Effector memory CD8-positive, alpha-beta T cell (primary cell): ENCODE measurements at regions not wholly inside any gene's neighbourhood (a gene's known extent, or its start where the extent isn't known, plus 50 kb on each side); places are given as distances from the start of the nearest gene placed in this dataset.

Source experiments
- ATAC-seq: fragments of 150-1000 bp; cut with Tn5 transposase; replicated peaks from 2 replicates; pipeline ENCODE4 v1.10.0; 2021; ENCODE audit warnings: mild to moderate bottlenecking, moderate library complexity
- DNase-seq, 3 experiments: peaks; one replicate each; pipeline ENCODE4 v3.0.0; 2021
- H3K27ac Mint-ChIP-seq, 2 donors: one replicate each; pipeline ENCODE4 v1.8.0; 2022; ENCODE audit warnings: mild to moderate bottlenecking in 2 of 2, mixed read lengths in 2 of 2, moderate library complexity in 2 of 2
- H3K27me3 Mint-ChIP-seq, 2 donors: one replicate each; pipeline ENCODE4 v1.8.0; 2022; ENCODE audit warnings: mixed read lengths in 2 of 2
- H3K36me3 Mint-ChIP-seq: one replicate; pipeline ENCODE4 v1.8.0; 2022; ENCODE audit warnings: mild to moderate bottlenecking, moderate library complexity, mixed read lengths; ENCODE audit not compliant: insufficient read depth
- H3K4me1 Mint-ChIP-seq, 2 donors: one replicate each; pipeline ENCODE4 v1.8.0; 2022; ENCODE audit warnings: low read depth in 2 of 2, mixed read lengths in 2 of 2
- H3K4me3 Mint-ChIP-seq, 2 donors: one replicate each; pipeline ENCODE4 v1.8.0; 2022; ENCODE audit warnings: mild to moderate bottlenecking in 2 of 2, mixed read lengths in 2 of 2, moderate library complexity in 2 of 2
- H3K9me3 Mint-ChIP-seq, 2 donors: one replicate each; pipeline ENCODE4 v1.8.0; 2022; ENCODE audit warnings: mixed read lengths in 2 of 2

- no peak for DNase-seq
- Mint-ChIP-seq H3K27me3 (no peaks in the 10 kb centered on the region), H3K4me1 (no peaks in the 10 kb centered on the region), H3K27ac (no peak overlapping the region), H3K36me3 (no peaks in the 10 kb centered on the region), H3K4me3 (no peak overlapping the region), H3K9me3 (no peaks in the 10 kb centered on the region)
- no peak for ATAC-seq
These were observed 129.7 kb downstream of the ZNF365 start for GRCh38 chr10:62503872-62504271.

GRCh38 chr10:62506371-62506770, 132.2 kb downstream of the ZNF365 start:
- no peaks in the 10 kb centered on the region for H3K27me3 Mint-ChIP-seq
- H3K9me3 Mint-ChIP-seq: no peaks in the 10 kb centered on the region
- no peaks in the 10 kb centered on the region for H3K36me3 Mint-ChIP-seq
- ATAC-seq (no peak), DNase-seq (no peak)
- no peaks in the 10 kb centered on the region for H3K4me1 Mint-ChIP-seq
- no peak overlapping the region for H3K4me3 Mint-ChIP-seq
- H3K27ac Mint-ChIP-seq: no peak overlapping the region

GRCh38 chr10:62511238-62511637, 137.1 kb downstream of the ZNF365 start:
- DNase-seq: no peak
- no peaks in the 10 kb centered on the region for H3K4me1 Mint-ChIP-seq
- ATAC-seq: no peak

GRCh38 chr10:62511656-62512055, 137.5 kb downstream of the ZNF365 start:
- no peak for ATAC-seq
- no peak overlapping the region for H3K27ac Mint-ChIP-seq

More at GRCh38 chr10:62511238-62511637, 137.1 kb downstream of the ZNF365 start:
- Mint-ChIP-seq H3K9me3 (no peaks in the 10 kb centered on the region), H3K27me3 (peaks cover 9 to 16% of the 10 kb centered on the region in 2 donors), H3K4me3 (no peak overlapping the region), H3K36me3 (no peaks in the 10 kb centered on the region), H3K27ac (no peak overlapping the region)

GRCh38 chr10:62512732-62513475, 138.7 kb downstream of the ZNF365 start:
- DNase-seq: no peak
- H3K4me1 Mint-ChIP-seq: no peaks in the 10 kb centered on the region
- H3K4me3 Mint-ChIP-seq: no peak overlapping the region
- no peak for ATAC-seq
- peaks cover 16 to 28% of the 10 kb centered on the region in 2 donors for H3K27me3 Mint-ChIP-seq
- no peaks in the 10 kb centered on the region for H3K9me3 Mint-ChIP-seq
- H3K27ac Mint-ChIP-seq: no peak overlapping the region
- no peaks in the 10 kb centered on the region for H3K36me3 Mint-ChIP-seq

More at GRCh38 chr10:62511656-62512055, 137.5 kb downstream of the ZNF365 start:
- Mint-ChIP-seq H3K36me3 (no peaks in the 10 kb centered on the region), H3K9me3 (no peaks in the 10 kb centered on the region), H3K27me3 (peaks cover 12 to 20% of the 10 kb centered on the region in 2 donors), H3K4me1 (no peaks in the 10 kb centered on the region), H3K4me3 (no peak overlapping the region)
- DNase-seq: no peak

- H3K4me3 Mint-ChIP-seq: no peak overlapping the region
- no peak overlapping the region for H3K27ac Mint-ChIP-seq
- peaks cover 16 to 28% of the 10 kb centered on the region in 2 donors for H3K27me3 Mint-ChIP-seq
- DNase-seq: no peak
- no peaks in the 10 kb centered on the region for H3K36me3 Mint-ChIP-seq
- no peaks in the 10 kb centered on the region for H3K9me3 Mint-ChIP-seq
- no peaks in the 10 kb centered on the region for H3K4me1 Mint-ChIP-seq
- ATAC-seq: no peak
These were observed 140.0 kb downstream of the ZNF365 start for GRCh38 chr10:62514079-62514693.

- Mint-ChIP-seq H3K9me3 (no peaks in the 10 kb centered on the region), H3K4me1 (no peaks in the 10 kb centered on the region), H3K27me3 (peaks cover 16 to 28% of the 10 kb centered on the region in 2 donors), H3K27ac (no peak overlapping the region), H3K36me3 (no peaks in the 10 kb centered on the region), H3K4me3 (no peak overlapping the region)
- DNase-seq (no peak), ATAC-seq (no peak)
These were observed 143.1 kb downstream of the ZNF365 start for GRCh38 chr10:62517252-62517651.

GRCh38 chr10:62527019-62527827, 153.1 kb downstream of the ZNF365 start:
- ATAC-seq: no peak
- H3K36me3 Mint-ChIP-seq: no peaks in the 10 kb centered on the region
- peak overlapping the region in 1 of 2 donors; percentile 29 for H3K27ac Mint-ChIP-seq
- H3K27me3 Mint-ChIP-seq: peaks cover 0 to 36% of the 10 kb centered on the region in 2 donors
- peaks cover 5 to 10% of the 10 kb centered on the region in 2 donors for H3K9me3 Mint-ChIP-seq
- no peak for DNase-seq
- peaks cover 28 to 34% of the 10 kb centered on the region in 2 donors for H3K4me1 Mint-ChIP-seq
- H3K4me3 Mint-ChIP-seq: no peak overlapping the region

GRCh38 chr10:62528441-62528840, 154.3 kb downstream of the ZNF365 start:
- Mint-ChIP-seq H3K4me3 (peak overlapping the region; percentile 57 to 69), H3K36me3 (no peaks in the 10 kb centered on the region), H3K27me3 (peaks cover 2 to 25% of the 10 kb centered on the region in 2 donors), H3K9me3 (peaks cover 5 to 10% of the 10 kb centered on the region in 2 donors), H3K4me1 (peaks cover 28 to 34% of the 10 kb centered on the region in 2 donors), H3K27ac (peak overlapping the region; percentile 48 to 77)
- ATAC-seq (peak; percentile 97), DNase-seq (no peak)

GRCh38 chr10:62529396-62529795, 155.2 kb downstream of the ZNF365 start:
- H3K4me3 Mint-ChIP-seq: no peak overlapping the region
- peaks cover 4 to 24% of the 10 kb centered on the region in 2 donors for H3K27me3 Mint-ChIP-seq
- no peak for ATAC-seq
- peaks cover 5 to 10% of the 10 kb centered on the region in 2 donors for H3K9me3 Mint-ChIP-seq
- H3K36me3 Mint-ChIP-seq: no peaks in the 10 kb centered on the region
- no peak for DNase-seq
- H3K27ac Mint-ChIP-seq: no peak overlapping the region
- peaks cover 28 to 34% of the 10 kb centered on the region in 2 donors for H3K4me1 Mint-ChIP-seq

GRCh38 chr10:62534031-62534430, 159.9 kb downstream of the ZNF365 start:
- Mint-ChIP-seq H3K4me1 (peaks cover 5 to 10% of the 10 kb centered on the region in 2 donors), H3K27ac (no peak overlapping the region), H3K4me3 (no peak overlapping the region), H3K27me3 (peaks cover 8 to 19% of the 10 kb centered on the region in 2 donors), H3K36me3 (no peaks in the 10 kb centered on the region), H3K9me3 (no peaks in the 10 kb centered on the region)
- ATAC-seq (no peak), DNase-seq (no peak)

GRCh38 chr10:62538606-62539005, 164.4 kb downstream of the ZNF365 start:
- no peak overlapping the region for H3K27ac Mint-ChIP-seq
- peaks cover 16% of the 10 kb centered on the region in 2 donors for H3K27me3 Mint-ChIP-seq

GRCh38 chr10:62540389-62540788, 166.2 kb downstream of the ZNF365 start:
- Mint-ChIP-seq H3K4me3 (no peak overlapping the region), H3K27ac (no peak overlapping the region), H3K27me3 (peaks cover 9 to 12% of the 10 kb centered on the region in 2 donors), H3K9me3 (no peaks in the 10 kb centered on the region), H3K4me1 (no peaks in the 10 kb centered on the region), H3K36me3 (no peaks in the 10 kb centered on the region)
- DNase-seq (no peak), ATAC-seq (no peak)

More at GRCh38 chr10:62538606-62539005, 164.4 kb downstream of the ZNF365 start:
- H3K9me3 Mint-ChIP-seq: no peaks in the 10 kb centered on the region
- ATAC-seq: no peak
- H3K4me1 Mint-ChIP-seq: no peaks in the 10 kb centered on the region
- DNase-seq: no peak
- no peak overlapping the region for H3K4me3 Mint-ChIP-seq
- no peaks in the 10 kb centered on the region for H3K36me3 Mint-ChIP-seq
